ENCODE measurements at regions not wholly inside any gene's neighbourhood (a gene's known extent, or its start where the extent isn't known, plus 50 kb on each side); places are given as distances from the start of the nearest gene placed in this dataset.

- no peak for TF ChIP-seq CTCF (IDR thresholded peaks at IDR 0.05)
- no peak for TF ChIP-seq POLR2A (IDR thresholded peaks at IDR 0.05)
Measured at GRCh38 chr2:2591542-2591940, 260.5 kb upstream of the MYT1L start.

Measured in lower leg skin (tissue), 3 donors.